Renal cortical epithelial cell (primary cell): ENCODE measurements at regions not wholly inside any gene's neighbourhood (a gene's known extent, or its start where the extent isn't known, plus 50 kb on each side); places are given as distances from the start of the nearest gene placed in this dataset.
"Not testable (repeated sequence)": the region's sequence is repeated elsewhere in the genome, so short reads cannot be mapped to it uniquely, and the experiment has no call there.

Source experiments
- DNase-seq: peaks from one replicate; pipeline ENCODE4 v3.0.0-alpha.2; 2011; ENCODE audit warnings: low read depth

DNA sequence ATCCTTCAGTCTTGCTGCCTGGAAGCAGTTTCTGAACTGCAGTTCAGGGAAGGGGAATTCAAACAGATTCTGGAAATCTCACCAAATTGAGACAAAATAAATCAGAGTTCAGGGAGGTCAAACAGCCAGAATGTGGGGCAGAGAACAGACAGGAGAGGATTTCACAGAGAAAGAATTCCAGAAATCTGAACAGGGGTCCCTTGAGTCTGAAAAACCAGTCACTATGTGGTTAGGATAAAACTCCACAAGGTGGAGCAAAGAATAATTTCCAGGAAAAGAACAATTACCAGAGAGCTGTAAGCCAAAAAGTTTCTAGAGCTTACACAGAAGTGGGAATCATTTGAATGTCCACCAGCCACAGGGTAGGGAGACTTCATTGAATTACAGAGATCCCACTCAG, 84.7 kb downstream of the URB2 start:
- peak; percentile 58 for DNase-seq

DNA sequence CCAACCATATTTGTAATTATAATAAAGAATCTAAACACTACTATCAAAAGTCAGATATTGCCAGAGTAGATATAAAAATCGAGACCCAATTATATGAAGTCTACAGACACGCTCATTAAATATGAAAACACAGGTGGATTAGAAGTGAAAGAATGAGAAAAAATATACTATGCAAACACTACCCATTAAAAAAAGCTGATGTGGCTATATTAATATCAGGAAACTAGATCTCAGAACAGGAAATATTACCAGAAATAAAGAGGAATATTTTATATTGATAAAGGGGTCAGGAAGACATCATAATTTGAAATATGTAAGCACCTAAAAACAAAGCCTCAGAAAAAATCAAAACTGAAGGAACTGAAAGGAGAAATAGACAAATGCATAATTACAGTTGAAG, 88.3 kb downstream of the URB2 start:
- no peak for DNase-seq

DNA sequence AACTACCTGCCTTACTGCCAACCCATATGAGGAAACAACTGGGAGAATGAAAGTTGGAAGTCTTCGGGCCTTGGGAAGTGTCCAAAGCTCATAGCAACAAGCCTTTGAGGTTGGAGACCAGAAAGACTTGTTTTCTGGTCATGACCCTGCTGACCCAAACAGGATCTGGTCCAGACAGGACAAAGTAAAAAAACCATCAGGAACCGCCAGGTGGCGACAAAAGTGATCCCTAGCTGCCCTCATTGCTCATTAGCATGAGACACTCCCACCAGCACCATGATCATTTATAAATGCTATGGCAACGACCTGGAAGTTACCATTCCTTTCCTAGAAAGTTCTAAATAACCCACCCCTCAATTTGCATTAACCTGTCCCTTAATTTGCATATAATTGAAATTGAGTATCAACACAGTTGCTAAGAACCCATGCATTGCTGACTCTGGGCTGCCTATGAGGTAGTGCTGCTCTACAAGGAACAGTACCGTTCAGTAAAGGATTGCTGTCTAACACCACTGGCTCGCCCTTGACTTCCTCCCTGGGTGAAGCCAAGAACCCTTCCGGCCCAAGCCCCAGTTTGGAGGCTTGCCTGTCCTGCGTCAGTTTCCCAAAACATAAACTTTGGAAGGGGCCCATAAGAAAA, 89.0 kb downstream of the URB2 start:
- peak; percentile 11 for DNase-seq

DNA sequence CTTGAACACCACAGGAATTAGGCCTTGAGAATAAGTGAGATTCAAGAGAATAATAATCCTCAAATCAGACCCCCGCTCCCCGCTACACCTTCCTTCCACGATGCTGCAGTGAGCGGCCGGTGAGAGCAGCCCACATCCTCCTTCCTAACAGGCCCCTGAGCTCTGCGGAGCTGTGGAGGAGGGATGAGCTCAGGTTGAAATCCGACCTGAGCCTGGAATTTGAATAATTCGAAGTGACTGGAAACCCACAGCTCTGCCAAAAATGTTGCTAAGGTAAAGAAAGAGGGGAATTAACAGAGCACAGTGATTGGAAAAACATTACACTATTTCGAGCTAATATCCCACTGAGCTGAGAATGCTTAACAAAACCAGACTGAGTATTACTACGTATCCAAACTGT, 90.0 kb downstream of the URB2 start:
- no peak for DNase-seq

DNA sequence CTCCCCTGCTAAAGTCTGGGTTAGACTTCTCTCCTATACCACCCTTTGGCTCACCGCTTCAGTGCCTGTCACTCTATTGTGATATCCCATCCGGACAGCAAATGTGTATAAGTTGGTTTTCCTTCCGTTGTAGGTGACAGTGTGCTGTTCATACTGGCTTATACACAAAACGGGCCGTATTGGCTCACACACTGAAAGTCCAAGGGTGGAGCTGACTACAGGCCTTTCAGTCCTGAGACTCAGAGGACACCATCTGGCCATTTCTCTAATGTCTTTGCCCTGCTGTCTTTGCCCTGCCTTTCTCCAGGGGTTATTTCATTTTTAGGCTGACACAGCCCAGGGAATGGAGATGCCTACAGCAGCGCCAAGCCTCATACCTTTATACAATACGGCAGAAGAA, 90.7 kb downstream of the URB2 start:
- DNase-seq: no peak

DNA sequence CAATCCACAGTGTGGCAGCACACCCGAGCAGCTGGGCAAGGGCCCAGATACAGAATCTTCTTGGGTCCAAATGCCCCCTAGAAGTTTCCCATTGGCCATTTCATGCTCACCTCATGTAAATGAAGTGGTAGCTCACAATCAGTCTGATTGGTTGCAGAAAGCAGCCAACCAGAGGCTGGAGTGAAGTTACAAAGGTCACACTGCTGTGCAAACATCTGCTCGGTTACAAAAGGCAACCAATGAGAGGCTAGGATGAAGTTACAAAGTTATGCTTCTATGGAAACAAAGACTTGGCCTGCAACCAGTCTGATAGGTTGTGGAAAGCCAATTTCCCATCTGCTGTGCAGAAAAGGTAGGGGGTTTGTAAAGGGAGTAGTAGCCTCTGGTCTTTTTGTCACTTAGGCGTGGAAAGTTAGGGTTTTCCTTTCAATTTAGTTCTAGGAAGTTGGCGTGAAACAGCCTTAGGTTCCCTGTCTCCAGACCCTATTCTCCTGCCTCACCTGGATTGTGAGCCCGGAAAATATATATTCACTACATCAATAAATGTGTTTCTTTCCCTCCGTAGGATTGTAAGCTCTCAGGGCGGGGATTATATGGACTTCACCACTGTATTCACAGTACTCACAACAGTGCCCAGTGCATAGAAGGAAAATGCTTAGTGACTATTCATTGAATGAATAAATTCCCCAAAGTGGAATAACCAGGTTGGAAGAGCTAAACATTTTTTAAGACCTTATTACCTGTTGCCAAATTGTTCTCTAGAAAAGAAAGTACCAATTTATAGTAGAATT, 91.9 kb downstream of the URB2 start:
- no peak for DNase-seq

DNA sequence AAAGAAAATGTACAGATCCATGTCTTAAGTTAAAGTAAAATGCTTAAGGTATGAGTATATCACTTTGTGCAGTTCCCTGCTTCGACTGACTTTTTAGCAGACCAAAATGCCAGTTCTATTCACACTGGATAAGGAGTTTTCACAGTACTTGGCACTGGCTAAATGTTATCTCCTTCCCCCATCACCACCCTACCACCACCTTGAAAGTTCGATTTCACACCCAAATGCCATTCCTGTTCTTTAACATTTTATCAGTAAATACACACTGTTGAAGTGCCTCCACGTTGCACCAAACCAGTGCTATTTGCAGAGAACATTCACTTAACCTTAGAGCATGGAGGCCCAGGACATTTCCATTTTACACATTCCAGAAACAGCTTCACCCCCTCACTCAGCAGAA, 100.0 kb downstream of the URB2 start:
- DNase-seq: no peak

DNA sequence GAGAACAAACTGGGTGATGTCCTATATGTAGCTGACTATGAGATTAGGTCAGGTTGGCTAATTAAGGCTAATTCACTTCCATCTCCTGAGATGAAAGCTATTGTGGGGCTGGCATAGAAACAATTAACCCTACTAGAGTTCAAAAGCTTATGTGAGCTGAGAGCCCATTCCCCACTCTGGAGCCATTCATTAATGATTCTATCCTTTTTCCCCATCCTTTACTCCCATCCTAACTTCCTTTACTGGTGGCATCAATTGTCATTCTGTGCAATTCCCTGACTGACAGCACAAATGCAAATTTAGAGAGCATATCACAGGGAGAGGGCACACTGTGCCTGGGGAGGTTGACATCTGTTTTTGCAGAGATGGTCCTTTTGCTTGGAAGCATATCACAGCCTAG, 103.9 kb downstream of the URB2 start:
- no peak for DNase-seq

DNA sequence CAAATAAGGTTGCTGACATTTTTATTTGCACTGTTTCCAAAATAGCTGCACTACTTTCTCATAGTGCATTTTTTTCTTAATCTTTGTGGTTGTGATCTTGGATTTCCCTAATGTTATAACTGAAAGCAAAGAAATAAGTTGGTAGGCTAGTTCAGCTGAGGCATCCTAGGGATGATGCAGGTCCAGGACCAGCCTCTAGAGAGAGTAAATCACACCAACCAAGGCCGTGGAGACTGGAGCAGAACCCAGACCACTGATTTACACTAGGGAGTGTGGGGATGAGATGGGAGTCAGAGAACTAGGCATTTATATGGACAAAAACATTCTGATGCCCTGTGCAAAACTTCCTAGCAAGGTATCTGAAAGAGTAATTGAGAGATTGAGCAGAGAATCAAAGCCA, 104.5 kb downstream of the URB2 start:
- DNase-seq: no peak

DNA sequence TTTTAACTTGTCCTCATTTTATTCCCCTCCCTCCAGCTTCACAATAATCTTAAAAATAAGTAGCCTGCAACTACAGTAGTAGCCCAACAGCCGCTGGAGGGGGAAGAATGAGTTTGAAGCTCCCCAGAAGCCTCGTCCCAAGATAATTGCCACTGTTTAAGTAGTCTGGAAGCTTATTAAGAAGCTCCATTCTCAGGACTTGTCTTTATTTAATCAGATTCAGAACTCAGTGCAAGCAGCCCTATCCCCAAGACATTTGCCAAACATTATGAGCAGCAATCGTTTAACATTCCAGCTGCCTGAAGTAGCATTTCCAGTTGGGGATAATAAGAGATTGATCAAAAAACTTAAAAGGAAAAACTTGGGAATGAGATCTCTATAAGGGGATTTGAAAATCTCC, 106.0 kb downstream of the URB2 start:
- DNase-seq: no peak

DNA sequence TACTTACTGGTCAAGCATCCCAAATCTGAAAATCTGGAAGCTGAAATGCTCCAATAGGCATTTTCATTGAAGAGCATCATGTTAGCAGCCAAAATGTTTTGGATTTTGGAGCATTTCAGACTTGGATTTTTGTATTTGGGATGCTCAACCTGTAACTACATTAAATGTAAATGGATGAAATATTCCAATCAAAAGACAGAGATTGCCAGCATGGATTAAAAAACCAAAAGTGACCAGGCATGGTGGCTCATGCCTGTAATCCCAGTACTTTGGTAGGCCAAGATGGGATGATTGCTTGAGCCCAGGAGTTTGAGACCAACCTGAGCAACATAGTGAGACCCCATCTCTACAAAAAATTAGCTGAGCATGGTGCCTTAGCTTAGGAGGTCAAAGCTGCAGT, 110.3 kb downstream of the URB2 start:
- DNase-seq: no peak

DNA sequence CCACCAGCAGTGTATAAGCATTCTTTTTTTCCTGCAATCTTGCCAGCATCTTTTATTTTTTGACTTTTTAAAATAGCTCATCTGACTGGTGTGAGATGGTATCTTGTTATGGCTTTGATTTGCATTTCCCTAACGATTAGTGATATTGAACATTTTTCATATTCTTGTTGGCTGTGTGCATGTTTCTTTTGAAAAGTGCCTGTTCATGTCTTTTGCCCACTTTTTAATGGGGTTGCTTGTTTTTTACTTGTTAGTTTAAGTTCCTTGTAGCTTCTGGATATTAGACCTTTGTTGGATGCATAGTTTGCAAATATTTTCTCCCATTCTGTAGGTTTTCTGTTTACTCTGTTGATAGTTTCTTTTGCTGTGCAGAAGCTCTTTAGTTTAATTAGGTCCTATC, 116.6 kb downstream of the URB2 start:
- not testable (repeated sequence) for DNase-seq

DNA sequence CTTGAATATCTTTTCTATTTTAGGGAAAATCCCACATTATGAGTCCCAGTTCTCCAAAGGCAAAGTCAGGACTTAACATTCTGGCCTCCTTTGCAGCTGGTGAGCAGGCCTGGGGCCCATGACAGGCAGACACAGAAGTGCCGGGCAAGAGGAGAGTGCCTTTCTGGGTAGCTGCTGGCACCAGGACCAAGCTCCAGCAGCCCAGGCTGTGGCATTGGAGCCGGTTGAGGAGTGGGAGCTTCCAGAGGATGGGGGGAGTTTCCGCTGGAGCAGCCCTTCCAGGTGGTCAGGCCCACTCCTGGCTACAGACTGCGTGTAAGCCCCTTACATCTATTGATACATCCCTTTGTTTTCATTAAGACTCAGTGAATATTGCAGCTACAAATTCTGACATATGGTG, 123.9 kb downstream of the URB2 start:
- no peak for DNase-seq

DNA sequence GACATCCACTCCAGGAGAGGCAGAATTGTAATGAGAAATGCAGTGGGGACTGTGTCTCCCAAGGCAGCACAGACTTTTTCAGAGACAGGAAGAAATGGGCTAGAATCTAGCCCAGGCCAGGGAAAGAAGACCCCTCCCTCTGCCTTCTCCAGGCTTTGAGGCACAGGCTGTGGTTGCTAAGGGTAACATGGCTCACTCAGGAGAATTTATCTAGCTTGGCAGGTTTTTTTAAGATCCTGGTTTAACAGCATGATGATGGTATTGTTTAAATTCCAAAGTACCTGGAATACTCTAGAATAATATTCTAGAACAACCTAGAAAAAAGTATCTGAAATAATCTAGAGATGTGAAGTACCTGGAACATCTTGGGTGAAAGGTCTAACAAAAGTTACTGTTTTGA, 125.6 kb downstream of the URB2 start:
- no peak for DNase-seq

DNA sequence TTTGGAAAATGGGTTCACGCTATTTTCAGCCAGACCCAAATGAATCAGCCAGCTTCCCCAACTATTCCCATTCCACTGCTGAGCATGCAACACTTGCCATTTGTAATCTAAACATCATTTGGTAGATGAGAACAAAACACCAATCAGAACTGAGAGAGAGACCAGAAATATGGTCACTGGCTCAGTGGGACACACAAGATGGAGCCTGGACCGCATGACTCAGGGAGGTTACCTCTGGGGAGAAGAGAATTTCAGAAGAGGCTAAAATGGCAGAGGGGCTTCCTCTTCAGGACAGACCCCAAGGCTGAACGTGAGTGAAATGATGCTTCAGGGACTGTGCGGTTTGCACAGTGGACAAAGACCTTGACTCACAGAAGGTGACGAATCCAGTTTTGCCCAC, 126.6 kb downstream of the URB2 start:
- no peak for DNase-seq

DNA sequence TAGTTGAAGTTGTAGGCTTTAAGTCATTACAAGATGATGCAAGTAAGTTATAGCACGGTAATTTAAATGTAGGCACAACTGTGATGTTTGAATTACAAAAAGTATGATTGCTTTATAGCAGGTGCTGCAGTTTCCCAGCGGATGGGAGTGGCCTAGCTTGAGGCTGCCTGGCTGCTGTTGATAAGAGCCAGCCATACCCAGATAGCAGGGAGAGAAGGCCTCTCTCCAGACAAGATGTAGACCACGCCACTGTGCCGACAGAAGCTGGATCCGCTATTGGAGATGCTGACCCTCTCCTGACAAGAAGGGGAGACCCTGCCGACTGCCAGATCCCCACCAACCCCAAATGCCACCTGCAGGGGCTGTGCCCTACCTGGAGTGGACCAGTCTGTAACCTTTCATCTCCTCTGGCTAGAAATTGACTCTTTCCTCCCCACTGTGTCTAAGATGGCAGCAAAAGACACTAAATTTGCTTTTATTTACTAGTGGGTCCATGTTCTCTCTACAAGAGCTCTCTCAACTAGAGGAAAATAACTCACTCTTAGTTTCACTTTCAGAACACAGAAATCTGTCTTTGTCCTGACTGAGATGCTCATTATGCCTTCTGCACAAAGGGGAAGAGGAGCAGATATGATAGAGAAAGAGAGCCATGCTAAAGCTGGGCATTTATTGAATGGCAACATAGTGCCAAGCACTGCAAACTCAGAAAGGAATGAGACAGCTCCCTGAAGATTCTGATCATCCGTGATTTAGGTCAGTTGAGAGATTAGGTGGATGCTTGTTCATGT, 127.9 kb downstream of the URB2 start:
- DNase-seq: no peak

DNA sequence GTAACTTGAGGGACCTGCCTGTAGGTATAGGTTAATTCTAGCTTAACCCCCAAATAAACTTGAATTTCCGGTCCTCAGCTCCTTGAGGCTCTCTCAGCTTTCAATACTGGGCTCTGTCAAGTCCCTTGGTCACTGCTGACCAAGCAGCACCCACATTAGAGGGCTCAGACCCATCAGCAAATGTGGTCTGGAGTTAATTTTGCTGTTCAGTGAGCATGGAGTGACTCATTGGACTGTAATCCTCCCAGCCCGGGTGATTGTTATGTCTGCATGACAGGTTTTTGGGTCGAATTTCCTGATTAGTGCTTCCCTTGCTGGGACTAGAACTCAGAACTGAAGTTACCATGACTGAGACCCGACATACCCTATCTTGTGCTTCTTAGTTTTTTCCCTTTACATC, 130.6 kb downstream of the URB2 start:
- DNase-seq: peak; percentile 96

DNA sequence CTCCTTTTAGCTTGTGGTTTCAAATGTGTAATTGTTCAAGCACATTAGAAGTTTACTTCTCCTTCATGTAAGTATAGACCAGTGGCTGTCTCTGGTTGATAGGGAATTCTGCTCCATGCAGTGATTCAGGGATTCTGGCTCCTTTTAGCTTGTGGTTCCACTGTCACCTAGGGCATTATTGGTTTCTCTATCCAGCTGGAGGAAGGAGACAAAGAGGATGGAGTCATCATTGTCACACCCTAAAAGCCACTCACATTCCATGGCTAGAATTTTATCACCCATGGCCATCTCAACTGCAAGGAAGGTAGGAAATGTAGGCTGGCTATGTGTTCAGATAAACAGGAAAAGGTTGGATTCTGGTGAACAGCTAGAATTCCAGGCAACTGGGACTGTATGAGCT, 131.2 kb downstream of the URB2 start:
- peak; percentile 28 for DNase-seq

DNA sequence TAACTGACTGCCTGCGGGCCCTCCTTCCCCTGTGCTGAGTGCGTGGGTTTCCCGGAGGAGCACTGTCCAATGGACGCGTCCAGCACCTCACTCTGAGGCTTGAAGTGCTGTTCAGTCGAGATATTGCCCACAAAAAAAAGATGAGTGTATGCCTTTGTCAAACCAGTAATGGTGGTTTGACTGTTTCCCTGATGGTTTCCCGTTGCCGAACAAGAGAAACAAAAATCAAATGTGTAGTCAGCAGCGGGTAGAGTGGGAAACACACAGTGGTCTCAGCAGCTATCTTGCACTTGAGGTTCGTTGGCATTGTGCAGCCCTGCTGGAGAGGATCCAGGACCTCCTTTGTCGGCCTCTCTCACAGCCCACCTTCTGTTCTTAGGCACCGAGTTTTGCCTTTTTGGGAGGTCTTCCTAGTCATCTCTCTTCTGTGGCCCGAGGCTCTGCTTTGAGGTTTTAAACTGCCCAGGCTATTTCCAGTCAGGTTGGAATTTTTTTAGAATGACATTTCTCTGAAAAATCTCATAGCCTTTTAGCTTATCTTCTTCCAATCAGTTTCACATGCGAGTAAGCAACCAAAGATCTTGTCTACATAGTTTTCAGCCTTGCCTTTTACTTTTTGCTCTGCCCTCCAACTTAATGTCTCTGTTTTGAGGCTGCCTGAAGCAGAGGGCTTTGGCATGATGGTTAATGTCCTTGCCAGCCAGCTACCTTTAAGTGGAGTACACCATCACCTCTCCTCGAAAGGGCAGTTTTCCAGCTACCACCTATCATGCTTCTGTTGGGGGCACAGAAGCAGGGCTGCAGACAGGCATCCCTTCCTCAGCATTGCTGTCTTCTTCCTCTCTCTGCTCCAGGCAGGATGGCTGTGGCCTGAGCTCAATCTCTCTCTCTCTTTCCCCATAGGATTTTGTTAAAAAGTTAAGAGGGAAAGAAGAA, 132.3 kb downstream of the URB2 start:
- DNase-seq: no peak

DNA sequence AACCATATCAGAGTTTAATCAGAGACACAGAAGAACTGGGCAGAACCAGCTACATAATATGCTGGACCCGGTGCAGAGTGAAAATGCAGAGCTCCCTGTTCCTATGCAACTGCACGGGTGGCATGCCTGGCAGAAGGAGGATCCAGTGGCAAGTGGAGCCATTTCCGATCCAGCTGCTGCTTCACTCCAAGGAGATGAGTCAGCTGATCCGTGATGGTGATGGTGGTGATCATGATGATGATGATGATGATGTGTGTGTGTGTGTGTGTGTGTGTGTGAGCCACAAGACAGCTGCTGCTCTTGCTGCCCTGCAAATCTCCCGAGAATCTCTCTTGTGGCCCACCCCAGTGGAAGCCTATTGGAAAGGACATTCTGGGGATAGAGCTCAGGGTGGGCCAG, 133.0 kb downstream of the URB2 start:
- DNase-seq: no peak

DNA sequence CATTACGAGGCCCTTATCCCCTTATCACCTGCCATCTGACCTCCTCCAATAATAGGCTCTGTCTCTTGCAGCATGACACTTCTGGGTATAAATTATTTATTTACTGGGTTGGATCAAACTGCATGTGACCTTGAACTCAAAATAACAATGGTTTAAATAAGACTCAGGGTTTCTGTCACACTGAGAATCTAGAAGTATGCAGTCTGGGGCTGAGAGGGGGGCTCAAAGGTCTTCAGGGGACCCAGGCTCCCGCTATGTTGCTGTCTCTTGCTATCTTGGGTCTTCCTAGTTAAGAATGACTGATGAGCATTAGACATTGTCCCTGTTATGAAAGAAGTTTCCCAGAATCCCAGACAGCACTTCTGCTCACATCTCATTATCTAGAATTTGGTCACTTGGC, 133.5 kb downstream of the URB2 start:
- DNase-seq: no peak

DNA sequence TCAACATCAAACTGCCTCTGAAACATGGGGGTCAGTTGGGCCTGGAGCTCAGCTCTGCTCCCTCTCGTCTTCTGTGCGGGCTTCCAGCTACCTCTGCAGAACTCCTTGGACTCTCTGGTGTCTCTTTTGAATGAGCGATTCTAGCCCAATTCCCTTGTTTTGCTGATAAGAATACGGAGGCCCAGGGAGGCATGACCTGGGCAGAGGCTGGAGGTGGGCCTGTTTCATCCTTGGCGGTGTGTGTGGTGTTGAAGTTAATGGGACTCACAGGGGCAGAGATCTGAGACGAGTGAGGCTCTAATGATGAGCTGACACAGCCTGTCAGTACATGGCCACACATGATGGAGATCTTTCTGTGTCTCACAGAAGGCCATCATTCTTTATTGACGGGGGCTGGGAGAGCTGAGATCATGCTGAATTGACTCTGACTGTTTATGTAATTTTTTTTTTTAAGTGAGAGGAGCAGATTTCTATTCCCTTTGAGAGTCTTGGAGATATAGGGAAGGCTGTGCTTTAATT, 134.5 kb downstream of the URB2 start:
- DNase-seq: no peak
